Brain microvascular endothelial cell (primary cell): ENCODE measurements at regions not wholly inside any gene's neighbourhood (a gene's known extent, or its start where the extent isn't known, plus 50 kb on each side); places are given as distances from the start of the nearest gene placed in this dataset.

ENCODE experiments used
- DNase-seq: peaks from one replicate; pipeline ENCODE4 v3.0.0-alpha.2; 2020
- H3K27ac ChIP-seq: fragments of 250-450 bp; sonication (Bioruptor Pico); 2 replicates; pipeline ENCODE4 v1.5.1; 2020; ENCODE audit warnings: mild to moderate bottlenecking, moderate library complexity
- H3K27me3 ChIP-seq: fragments of 250-450 bp; sonication (Bioruptor Pico); replicated peaks from 2 replicates; pipeline ENCODE4 v1.5.1; 2020; ENCODE audit warnings: mild to moderate bottlenecking
- H3K36me3 ChIP-seq: fragments of 250-450 bp; sonication (Bioruptor Pico); replicated peaks from 2 replicates; pipeline ENCODE4 v1.5.1; 2020; ENCODE audit warnings: mild to moderate bottlenecking
- H3K4me3 ChIP-seq: 2 replicates; pipeline ENCODE4 v1.5.1; 2011; ENCODE audit warnings: low read depth, mild to moderate bottlenecking, control low read depth, low read length, moderate library complexity
- in situ Hi-C: cut with HindIII; loops from 2 replicates; pipeline ENCODE4 v1.10.0; 2017; ENCODE audit warnings: low sequenced_read_pairs, low pct_ligation_motif_present
- TF ChIP-seq, protein P1 (sequence below): IDR thresholded peaks from 2 replicates; pipeline ENCODE4 v1.5.1; 2011; ENCODE audit warnings: low read depth, mild to moderate bottlenecking, moderate library complexity, low read length, control low read depth, inconsistent platforms; ENCODE audit errors: missing control alignments

DNA sequence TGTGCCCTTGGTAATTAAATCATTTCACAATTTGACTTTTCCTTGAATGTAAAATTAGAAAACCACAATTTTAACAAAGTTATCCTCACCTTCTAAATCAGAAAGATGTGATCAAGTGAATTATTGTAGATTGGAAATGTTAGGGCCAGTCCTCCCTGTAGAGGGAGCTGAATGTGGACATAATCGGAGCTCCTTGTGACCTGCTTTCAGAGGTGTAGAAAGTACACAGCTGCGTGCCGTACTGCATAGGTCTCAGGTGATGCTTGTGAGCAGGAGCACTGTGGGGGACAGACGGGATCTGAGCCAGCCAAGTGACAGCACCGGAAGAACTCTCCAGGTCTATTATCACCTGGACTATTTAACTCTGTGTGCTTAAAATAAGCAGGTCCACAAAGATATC, 338.0 kb downstream of the AASDHPPT start:
- DNase-seq: no peak
- Histone ChIP-seq H3K4me3 (no peak overlapping the region), H3K36me3 (no peaks in the 10 kb centered on the region), H3K27me3 (no peaks in the 10 kb centered on the region), H3K27ac (no peak overlapping the region)
- TF ChIP-seq, protein P1, sequence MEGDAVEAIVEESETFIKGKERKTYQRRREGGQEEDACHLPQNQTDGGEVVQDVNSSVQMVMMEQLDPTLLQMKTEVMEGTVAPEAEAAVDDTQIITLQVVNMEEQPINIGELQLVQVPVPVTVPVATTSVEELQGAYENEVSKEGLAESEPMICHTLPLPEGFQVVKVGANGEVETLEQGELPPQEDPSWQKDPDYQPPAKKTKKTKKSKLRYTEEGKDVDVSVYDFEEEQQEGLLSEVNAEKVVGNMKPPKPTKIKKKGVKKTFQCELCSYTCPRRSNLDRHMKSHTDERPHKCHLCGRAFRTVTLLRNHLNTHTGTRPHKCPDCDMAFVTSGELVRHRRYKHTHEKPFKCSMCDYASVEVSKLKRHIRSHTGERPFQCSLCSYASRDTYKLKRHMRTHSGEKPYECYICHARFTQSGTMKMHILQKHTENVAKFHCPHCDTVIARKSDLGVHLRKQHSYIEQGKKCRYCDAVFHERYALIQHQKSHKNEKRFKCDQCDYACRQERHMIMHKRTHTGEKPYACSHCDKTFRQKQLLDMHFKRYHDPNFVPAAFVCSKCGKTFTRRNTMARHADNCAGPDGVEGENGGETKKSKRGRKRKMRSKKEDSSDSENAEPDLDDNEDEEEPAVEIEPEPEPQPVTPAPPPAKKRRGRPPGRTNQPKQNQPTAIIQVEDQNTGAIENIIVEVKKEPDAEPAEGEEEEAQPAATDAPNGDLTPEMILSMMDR: peak; percentile 20
- in situ Hi-C loops: no loop called here

DNA sequence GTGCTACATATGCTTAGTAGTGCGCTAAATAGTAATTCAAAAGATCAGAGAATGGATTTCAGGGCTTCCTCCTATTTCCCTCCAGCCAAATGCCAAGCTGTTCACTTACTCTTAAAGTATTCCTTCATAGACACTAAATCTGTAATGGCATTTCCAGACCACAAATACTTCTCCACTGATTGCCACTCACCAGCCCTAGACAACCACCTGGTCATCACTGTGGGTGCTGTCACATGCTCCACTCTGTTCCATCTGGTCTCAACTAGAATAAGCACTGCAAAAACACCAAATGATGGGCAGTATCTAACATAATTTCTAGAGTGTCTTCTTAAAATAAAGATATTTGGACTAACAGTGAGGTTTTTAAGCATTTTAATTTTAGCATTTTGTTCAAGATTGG, 341.3 kb downstream of the AASDHPPT start:
- TF ChIP-seq, protein P1: no peak
- no peaks in the 10 kb centered on the region for H3K36me3 ChIP-seq
- no peak overlapping the region for H3K27ac ChIP-seq
- no peak for DNase-seq
- H3K4me3 ChIP-seq: no peak overlapping the region
- no peaks in the 10 kb centered on the region for H3K27me3 ChIP-seq
- in situ Hi-C loops: no loop called here

DNA sequence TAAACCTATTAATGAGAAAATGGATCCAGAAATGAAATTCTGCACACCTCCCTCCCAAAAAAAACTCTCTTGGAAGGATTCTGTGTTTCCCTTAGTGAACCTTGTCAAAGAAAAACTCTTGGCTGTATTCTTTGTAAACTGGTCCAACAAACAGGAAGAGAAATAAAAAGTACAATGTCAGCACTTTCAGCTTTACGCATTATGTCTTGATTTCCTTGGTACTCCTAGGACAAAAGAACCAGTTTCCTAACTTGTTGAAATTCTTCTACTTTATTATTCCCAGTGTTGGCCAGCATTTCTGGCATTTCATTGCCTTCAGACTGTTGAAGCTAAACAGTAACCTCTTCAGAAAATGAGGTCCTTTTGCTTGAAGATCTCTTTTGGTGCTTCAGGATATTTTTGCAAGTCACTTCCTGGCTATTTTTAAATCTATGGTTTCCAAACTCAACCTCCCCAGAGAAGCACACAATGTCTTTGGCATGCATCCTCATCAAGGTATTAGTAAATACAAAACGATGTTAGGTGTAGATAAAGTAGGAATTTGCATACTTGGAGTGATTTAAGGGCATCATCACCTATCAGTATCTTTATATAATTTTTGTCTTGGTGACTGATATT, 342.7 kb downstream of the AASDHPPT start:
- TF ChIP-seq, protein P1: no peak
- in situ Hi-C loops: no loop called here
- H3K27ac ChIP-seq: no peak overlapping the region
- no peak overlapping the region for H3K4me3 ChIP-seq
- H3K36me3 ChIP-seq: no peaks in the 10 kb centered on the region
- no peaks in the 10 kb centered on the region for H3K27me3 ChIP-seq
- DNase-seq: no peak

DNA sequence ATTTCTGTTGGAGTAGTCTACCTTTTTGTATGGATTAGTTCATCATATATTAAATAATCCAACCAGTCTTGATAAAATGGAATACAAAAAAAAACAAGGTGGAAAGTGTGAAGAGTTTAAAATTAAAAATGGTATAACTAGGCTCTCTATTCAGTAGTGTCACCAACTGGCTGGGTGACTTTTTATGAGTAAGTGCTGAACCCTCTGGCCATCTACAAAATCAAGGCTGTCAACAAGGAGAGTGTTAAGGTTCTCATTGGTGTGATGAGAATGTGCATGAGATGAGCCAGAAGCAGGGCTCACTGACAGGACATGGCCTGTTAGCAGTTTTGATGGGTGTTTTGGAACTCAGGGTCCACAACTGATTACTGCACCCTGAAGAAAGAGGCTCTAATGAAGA, 343.2 kb downstream of the AASDHPPT start:
- TF ChIP-seq, protein P1: no peak
- no peak for DNase-seq
- Histone ChIP-seq H3K4me3 (no peak overlapping the region), H3K27me3 (no peaks in the 10 kb centered on the region), H3K36me3 (no peaks in the 10 kb centered on the region), H3K27ac (no peak overlapping the region)
- in situ Hi-C loops: no loop called here

DNA sequence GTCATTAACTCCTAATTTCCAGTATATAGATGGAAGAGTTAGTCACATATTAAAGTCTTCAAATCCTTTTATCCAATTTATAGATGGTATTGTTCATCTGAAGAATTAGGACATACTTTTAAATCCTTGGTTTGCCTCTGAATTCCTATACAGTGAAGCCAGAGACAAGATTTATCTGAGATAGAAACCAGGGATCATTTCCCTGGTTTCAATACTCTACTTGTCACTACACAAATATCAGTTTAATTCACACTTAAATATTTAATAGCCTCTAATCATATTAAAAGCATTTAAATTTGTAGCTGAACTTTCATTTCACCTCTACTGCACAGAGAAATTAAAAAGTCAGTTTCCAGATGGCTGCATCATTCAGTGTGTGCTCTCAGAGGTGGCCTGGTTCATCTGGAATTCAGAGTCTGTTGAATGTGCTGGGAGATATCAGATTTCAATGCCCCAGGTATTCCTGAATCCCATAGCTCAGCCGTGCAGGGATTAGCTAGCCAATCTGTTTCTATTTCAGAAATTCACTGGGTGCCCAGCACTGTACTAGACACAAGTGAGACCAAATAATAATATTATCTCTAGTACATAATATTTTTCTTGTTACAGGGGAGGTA, 344.3 kb downstream of the AASDHPPT start:
- H3K27me3 ChIP-seq: no peaks in the 10 kb centered on the region
- no peak overlapping the region for H3K4me3 ChIP-seq
- in situ Hi-C loops: no loop called here
- H3K36me3 ChIP-seq: no peaks in the 10 kb centered on the region
- no peak overlapping the region for H3K27ac ChIP-seq
- no peak for DNase-seq
- TF ChIP-seq, protein P1: no peak

DNA sequence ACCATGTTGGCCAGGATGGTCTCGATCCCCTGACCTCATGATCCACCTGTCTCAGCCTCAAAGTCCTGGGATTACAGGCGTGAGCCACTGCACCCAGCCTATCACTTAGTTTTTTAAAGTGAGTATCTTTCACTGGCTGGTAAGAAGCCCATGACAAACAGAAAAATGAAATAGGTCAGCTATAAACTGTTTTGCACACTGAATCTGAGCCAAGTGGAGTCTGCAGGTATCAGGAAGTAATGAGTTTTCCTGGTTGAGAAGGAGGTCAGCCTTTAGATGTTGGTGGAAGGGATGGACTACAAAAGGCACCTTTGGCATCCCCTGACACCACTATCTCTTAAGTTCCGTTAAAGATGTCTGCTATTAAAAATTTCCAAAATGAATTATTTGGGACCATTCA, 345.1 kb downstream of the AASDHPPT start:
- no peaks in the 10 kb centered on the region for H3K36me3 ChIP-seq
- in situ Hi-C loops: no loop called here
- H3K27me3 ChIP-seq: no peaks in the 10 kb centered on the region
- TF ChIP-seq, protein P1: no peak
- no peak overlapping the region for H3K27ac ChIP-seq
- H3K4me3 ChIP-seq: no peak overlapping the region
- DNase-seq: no peak
